Upper lobe of right lung (tissue), 1 donor: ENCODE measurements at regions not wholly inside any gene's neighbourhood (a gene's known extent, or its start where the extent isn't known, plus 50 kb on each side); places are given as distances from the start of the nearest gene placed in this dataset.
"Not testable (repeated sequence)": the region's sequence is repeated elsewhere in the genome, so short reads cannot be mapped to it uniquely, and the experiment has no call there.

Experiments
- ATAC-seq: fragments of 200-7000 bp; cut with Tn5 transposase; one replicate; pipeline ENCODE4 v1.9.1; 2020; ENCODE audit warnings: mild to moderate bottlenecking, moderate library complexity
- DNase-seq: peaks from one replicate; pipeline ENCODE4 v3.0.0-alpha.2; 2020
- H3K27ac ChIP-seq: fragments of 200-600 bp; one replicate; pipeline ENCODE4 v1.8.0; 2022
- H3K27me3 ChIP-seq: fragments of 200-600 bp; one replicate; pipeline ENCODE4 v1.8.0; 2022; ENCODE audit warnings: mild to moderate bottlenecking
- H3K36me3 ChIP-seq: fragments of 200-600 bp; one replicate; pipeline ENCODE4 v1.8.0; 2022
- H3K4me1 ChIP-seq: fragments of 200-600 bp; one replicate; pipeline ENCODE4 v1.8.0; 2022
- H3K4me3 ChIP-seq: fragments of 200-600 bp; one replicate; pipeline ENCODE4 v1.8.0; 2022; ENCODE audit warnings: mild to moderate bottlenecking
- H3K9me3 ChIP-seq: fragments of 200-600 bp; one replicate; pipeline ENCODE4 v1.8.0; 2022
- intact Hi-C: fragments of 100-400 bp; cut with DNase I; formaldehyde crosslinking; loops from one replicate; pipeline ENCODE4 v1.11.0; 2022
- TF ChIP-seq, protein P1 (sequence below): fragments of 200-600 bp; IDR thresholded peaks from one replicate; pipeline ENCODE4 v1.8.0; 2022; ENCODE audit warnings: antibody characterized with exemption
- donor health status: DM: no; HTN: yes; CAD: no; lungs with severe emphysema.

DNA sequence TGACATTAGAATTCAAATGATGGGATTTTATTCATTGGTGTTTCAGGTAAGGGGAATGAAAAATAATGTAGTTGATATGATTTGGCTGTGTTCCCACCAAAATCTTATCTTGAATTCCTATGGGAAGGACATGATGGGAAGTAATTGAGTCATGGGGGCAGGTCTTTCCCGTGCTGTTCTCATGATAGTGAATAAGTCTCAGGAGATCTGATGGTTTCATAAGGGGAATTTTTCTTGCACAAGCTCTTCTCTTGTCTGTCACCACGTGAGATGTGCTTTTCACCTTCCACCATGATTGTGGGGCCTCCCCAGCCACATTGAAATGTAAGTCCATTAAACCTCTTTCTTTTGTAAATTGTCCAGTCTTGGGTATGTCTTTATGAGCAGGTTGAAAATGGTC lies 268.6 kb upstream of the CHORDC1 start:
- Histone ChIP-seq H3K9me3 (no peaks in the 10 kb centered on the region), H3K27me3 (no peaks in the 10 kb centered on the region), H3K27ac (no peak overlapping the region), H3K4me1 (no peaks in the 10 kb centered on the region), H3K36me3 (no peaks in the 10 kb centered on the region), H3K4me3 (no peak overlapping the region)
- no peak for ATAC-seq
- no peak for DNase-seq
- TF ChIP-seq, protein P1, sequence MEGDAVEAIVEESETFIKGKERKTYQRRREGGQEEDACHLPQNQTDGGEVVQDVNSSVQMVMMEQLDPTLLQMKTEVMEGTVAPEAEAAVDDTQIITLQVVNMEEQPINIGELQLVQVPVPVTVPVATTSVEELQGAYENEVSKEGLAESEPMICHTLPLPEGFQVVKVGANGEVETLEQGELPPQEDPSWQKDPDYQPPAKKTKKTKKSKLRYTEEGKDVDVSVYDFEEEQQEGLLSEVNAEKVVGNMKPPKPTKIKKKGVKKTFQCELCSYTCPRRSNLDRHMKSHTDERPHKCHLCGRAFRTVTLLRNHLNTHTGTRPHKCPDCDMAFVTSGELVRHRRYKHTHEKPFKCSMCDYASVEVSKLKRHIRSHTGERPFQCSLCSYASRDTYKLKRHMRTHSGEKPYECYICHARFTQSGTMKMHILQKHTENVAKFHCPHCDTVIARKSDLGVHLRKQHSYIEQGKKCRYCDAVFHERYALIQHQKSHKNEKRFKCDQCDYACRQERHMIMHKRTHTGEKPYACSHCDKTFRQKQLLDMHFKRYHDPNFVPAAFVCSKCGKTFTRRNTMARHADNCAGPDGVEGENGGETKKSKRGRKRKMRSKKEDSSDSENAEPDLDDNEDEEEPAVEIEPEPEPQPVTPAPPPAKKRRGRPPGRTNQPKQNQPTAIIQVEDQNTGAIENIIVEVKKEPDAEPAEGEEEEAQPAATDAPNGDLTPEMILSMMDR: no peak
- intact Hi-C loops: no loop called here

DNA sequence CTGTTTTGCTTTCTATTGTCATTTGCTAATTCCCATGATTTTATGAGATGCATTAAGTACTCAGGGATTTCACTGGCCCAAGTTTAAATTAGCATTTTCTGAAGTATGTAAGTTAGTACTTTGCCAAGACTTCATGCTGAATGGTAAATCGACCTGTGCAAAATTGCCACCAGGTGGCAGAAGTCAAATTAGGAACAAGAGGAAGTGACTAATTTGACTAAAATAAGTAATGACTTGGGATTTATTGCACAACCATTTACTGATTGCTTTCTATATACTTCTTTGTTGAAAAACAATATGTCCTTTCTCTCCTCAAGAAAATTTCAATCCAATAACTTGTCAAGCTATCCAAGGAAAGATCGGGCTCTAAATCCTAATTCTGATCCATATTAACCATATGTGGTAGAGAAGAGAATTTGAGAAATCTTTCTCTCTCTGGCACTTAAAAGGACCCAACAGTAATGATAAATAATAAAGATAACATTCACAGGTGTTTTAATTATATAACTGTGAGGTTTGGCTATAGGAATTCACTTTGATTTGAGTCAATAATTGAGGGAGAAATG lies 253.7 kb upstream of the CHORDC1 start:
- no peak for ATAC-seq
- intact Hi-C loops: no loop called here

GRCh38 chr11:90468923-90469322 lies 246.1 kb upstream of the CHORDC1 start:
- TF ChIP-seq, protein P1: no peak
- Histone ChIP-seq H3K27ac (no peak overlapping the region), H3K4me1 (no peaks in the 10 kb centered on the region), H3K9me3 (no peaks in the 10 kb centered on the region), H3K27me3 (no peaks in the 10 kb centered on the region), H3K36me3 (no peaks in the 10 kb centered on the region), H3K4me3 (no peak overlapping the region)
- peak; percentile 28 for ATAC-seq
- DNase-seq: no peak
- intact Hi-C loops: no loop called here

More for the DNA sequence above, 253.7 kb upstream of the CHORDC1 start:
- no peaks in the 10 kb centered on the region for H3K27me3 ChIP-seq
- no peaks in the 10 kb centered on the region for H3K4me1 ChIP-seq
- DNase-seq: no peak
- H3K4me3 ChIP-seq: no peak overlapping the region
- TF ChIP-seq, protein P1: peak; percentile 46
- no peak overlapping the region for H3K27ac ChIP-seq
- H3K9me3 ChIP-seq: no peaks in the 10 kb centered on the region
- no peaks in the 10 kb centered on the region for H3K36me3 ChIP-seq

DNA sequence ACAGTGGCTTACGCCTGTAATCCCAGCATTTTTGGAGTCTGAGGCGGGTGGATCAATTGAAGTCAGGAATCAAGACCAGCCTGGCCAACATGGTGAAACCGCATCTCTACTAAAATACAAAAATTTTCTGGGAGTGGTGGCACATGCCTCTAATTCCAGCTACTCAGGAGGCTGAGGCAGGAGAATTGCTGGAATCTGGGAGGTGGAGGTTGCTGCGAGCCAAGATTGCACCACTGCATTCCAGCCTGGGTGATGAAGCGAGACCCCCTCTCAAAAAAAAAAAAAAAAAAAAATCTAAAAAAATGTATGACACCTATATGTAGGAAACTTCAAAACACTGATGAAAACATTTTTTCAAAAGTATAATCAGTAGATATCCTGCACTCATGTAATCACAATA lies 242.7 kb upstream of the CHORDC1 start:
- no peak overlapping the region for H3K4me3 ChIP-seq
- ATAC-seq (no peak), DNase-seq (no peak)
- intact Hi-C loops: no loop called here
- TF ChIP-seq, protein P1: no peak
- H3K27ac ChIP-seq: no peak overlapping the region
- no peaks in the 10 kb centered on the region for H3K27me3 ChIP-seq
- H3K4me1 ChIP-seq: no peaks in the 10 kb centered on the region
- no peaks in the 10 kb centered on the region for H3K36me3 ChIP-seq
- no peaks in the 10 kb centered on the region for H3K9me3 ChIP-seq

DNA sequence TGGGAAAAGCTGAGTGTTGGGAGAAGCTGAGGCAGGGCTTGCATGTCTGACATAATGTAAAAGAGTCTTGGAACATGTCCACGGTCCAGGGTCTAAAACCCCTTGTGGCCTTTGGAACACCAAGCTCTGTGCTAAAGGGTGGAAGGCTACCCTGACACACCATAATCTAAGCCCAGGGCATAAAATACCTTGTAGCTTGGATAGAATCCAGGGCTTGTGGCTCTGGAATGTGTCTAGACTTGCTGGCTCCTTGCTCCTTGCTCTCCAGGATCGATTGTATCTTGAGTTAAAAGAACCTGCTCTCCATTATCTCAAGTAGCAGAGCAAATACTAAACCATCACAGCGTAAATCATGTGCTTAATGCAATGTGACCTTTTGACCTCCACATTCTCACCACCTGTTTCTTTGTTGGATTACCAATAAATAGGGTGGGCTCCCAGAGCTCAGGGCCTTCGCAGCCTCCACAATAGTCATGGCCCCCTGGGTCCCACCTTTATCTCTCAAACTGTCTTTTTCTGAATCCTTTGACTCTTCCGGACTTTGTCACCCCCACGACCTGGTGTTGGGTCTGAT lies 232.6 kb upstream of the CHORDC1 start:
- ATAC-seq, H3K36me3 ChIP-seq, H3K27ac ChIP-seq, intact Hi-C loops, DNase-seq, H3K27me3 ChIP-seq, H3K9me3 ChIP-seq, H3K4me1 ChIP-seq, H3K4me3 ChIP-seq: not testable (repeated sequence)

- intact Hi-C loops: no loop called here
- ATAC-seq (no peak), DNase-seq (no peak)
- no peaks in the 10 kb centered on the region for H3K4me1 ChIP-seq
- H3K27ac ChIP-seq: no peak overlapping the region
- H3K36me3 ChIP-seq: no peaks in the 10 kb centered on the region
- no peaks in the 10 kb centered on the region for H3K9me3 ChIP-seq
- TF ChIP-seq, protein P1: no peak
- no peaks in the 10 kb centered on the region for H3K27me3 ChIP-seq
- no peak overlapping the region for H3K4me3 ChIP-seq
Measured at GRCh38 chr11:90453525-90453924, 230.7 kb upstream of the CHORDC1 start.
